ENCODE measurements at regions not wholly inside any gene's neighbourhood (a gene's known extent, or its start where the extent isn't known, plus 50 kb on each side); places are given as distances from the start of the nearest gene placed in this dataset.

GRCh38 chr9:108162664-108163063 lies 673.1 kb upstream of the KLF4 start:
- Histone ChIP-seq H3K4me1 (no peaks in the 10 kb centered on the region), H3K4me3 (no peak overlapping the region), H3K27me3 (no peaks in the 10 kb centered on the region), H3K9me3 (no peaks in the 10 kb centered on the region), H3K36me3 (no peaks in the 10 kb centered on the region), H3K27ac (no peak overlapping the region)
- no peak for TF ChIP-seq CTCF (IDR thresholded peaks at IDR 0.05)
- DNase-seq (ENCODE audit: low spot score), result no peak

GRCh38 chr9:108161503-108161902 lies 671.9 kb upstream of the KLF4 start:
- H3K4me1 ChIP-seq, result no peaks in the 10 kb centered on the region
- no peak overlapping the region for H3K27ac ChIP-seq
- no peaks in the 10 kb centered on the region for H3K27me3 ChIP-seq
- no peaks in the 10 kb centered on the region for H3K9me3 ChIP-seq
- no peak for TF ChIP-seq CTCF (IDR thresholded peaks at IDR 0.05)
- no peak overlapping the region for H3K4me3 ChIP-seq
- no peak for DNase-seq (ENCODE audit: low spot score)
- no peaks in the 10 kb centered on the region for H3K36me3 ChIP-seq

- no peak overlapping the region for H3K27ac ChIP-seq
- H3K27me3 ChIP-seq, result no peaks in the 10 kb centered on the region
- no peak for TF ChIP-seq CTCF (IDR thresholded peaks at IDR 0.05)
- H3K36me3 ChIP-seq, result no peaks in the 10 kb centered on the region
- no peaks in the 10 kb centered on the region for H3K9me3 ChIP-seq
- DNase-seq (ENCODE audit: low spot score), result no peak
- H3K4me3 ChIP-seq, result no peak overlapping the region
- H3K4me1 ChIP-seq, result no peaks in the 10 kb centered on the region
These were observed 671.3 kb upstream of the KLF4 start for GRCh38 chr9:108160706-108161355.

- no peak for DNase-seq (ENCODE audit: low spot score)
- Histone ChIP-seq H3K9me3 (no peaks in the 10 kb centered on the region), H3K36me3 (no peaks in the 10 kb centered on the region), H3K27me3 (no peaks in the 10 kb centered on the region), H3K4me3 (no peak overlapping the region), H3K27ac (no peak overlapping the region), H3K4me1 (no peaks in the 10 kb centered on the region)
- no peak for TF ChIP-seq CTCF (IDR thresholded peaks at IDR 0.05)
These were observed 670.5 kb upstream of the KLF4 start for GRCh38 chr9:108160039-108160438.

- no peak for DNase-seq (ENCODE audit: low spot score)
- Histone ChIP-seq H3K4me1 (no peaks in the 10 kb centered on the region), H3K27me3 (no peaks in the 10 kb centered on the region), H3K4me3 (no peak overlapping the region), H3K27ac (no peak overlapping the region), H3K9me3 (no peaks in the 10 kb centered on the region), H3K36me3 (no peaks in the 10 kb centered on the region)
- TF ChIP-seq CTCF (IDR thresholded peaks at IDR 0.05), result no peak
These were observed 668.8 kb upstream of the KLF4 start for GRCh38 chr9:108158236-108158995.
